Activated CD8-positive, alpha-beta memory T cell treated with anti-CD3 and anti-CD28 coated beads, Interleukin-2, amount 50 U/mL, for 4 hours (primary cell): ENCODE measurements at regions not wholly inside any gene's neighbourhood (a gene's known extent, or its start where the extent isn't known, plus 50 kb on each side); places are given as distances from the start of the nearest gene placed in this dataset.

Source experiments
- DNase-seq: peaks from one replicate; pipeline ENCODE4 v3.0.0-alpha.2; 2020

- no peak for DNase-seq
Observed at GRCh38 chr2:238963161-238963970, 115.5 kb downstream of the TWIST2 start.

DNA sequence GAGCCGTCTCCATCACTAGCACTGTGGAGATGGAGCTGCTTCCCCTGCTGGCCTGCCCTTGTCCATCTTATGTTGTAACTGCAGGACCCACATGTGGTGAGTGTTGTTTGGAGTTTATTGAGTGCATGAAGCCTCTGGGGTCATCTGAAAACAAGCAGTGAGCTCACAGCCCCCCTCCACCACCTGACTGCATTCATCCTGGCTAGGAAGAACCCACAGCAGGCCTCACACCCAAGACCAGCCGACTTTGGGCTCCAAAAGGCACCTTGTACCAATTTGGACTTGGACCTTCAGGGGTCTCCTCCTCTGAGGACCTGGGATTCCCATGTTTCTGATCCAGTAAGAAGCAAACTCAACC, 116.1 kb downstream of the TWIST2 start:
- no peak for DNase-seq

DNA sequence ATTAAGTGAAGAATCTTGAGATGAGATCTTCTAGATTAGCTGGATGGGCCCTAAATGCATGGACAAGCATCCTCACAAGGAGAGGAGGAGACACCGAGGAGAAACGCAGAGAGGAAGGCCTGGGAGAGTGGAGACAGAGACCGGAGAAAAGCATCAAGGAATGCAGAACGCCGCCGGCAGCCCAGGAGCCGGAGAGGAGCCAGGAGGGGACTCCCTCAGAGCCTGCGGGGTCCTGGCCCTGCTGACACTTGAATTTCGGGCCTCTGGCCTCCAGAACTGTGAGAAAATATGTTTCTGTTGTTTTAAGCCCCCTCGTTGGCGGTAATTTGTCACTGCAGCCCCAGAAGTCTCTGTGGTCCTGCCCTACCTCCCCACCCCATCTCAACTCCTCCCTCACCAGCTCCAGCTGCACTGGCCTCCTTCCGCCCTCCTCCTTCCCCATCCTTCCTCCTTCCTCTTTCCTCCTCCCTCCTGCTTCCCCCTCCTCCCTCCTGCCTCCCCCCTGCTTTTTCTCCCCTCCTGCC, 116.7 kb downstream of the TWIST2 start:
- no peak for DNase-seq

GRCh38 chr2:238965371-238966071, 117.6 kb downstream of the TWIST2 start:
- no peak for DNase-seq

- DNase-seq = no peak
Observed at GRCh38 chr2:238966072-238966937, 118.4 kb downstream of the TWIST2 start.

DNA sequence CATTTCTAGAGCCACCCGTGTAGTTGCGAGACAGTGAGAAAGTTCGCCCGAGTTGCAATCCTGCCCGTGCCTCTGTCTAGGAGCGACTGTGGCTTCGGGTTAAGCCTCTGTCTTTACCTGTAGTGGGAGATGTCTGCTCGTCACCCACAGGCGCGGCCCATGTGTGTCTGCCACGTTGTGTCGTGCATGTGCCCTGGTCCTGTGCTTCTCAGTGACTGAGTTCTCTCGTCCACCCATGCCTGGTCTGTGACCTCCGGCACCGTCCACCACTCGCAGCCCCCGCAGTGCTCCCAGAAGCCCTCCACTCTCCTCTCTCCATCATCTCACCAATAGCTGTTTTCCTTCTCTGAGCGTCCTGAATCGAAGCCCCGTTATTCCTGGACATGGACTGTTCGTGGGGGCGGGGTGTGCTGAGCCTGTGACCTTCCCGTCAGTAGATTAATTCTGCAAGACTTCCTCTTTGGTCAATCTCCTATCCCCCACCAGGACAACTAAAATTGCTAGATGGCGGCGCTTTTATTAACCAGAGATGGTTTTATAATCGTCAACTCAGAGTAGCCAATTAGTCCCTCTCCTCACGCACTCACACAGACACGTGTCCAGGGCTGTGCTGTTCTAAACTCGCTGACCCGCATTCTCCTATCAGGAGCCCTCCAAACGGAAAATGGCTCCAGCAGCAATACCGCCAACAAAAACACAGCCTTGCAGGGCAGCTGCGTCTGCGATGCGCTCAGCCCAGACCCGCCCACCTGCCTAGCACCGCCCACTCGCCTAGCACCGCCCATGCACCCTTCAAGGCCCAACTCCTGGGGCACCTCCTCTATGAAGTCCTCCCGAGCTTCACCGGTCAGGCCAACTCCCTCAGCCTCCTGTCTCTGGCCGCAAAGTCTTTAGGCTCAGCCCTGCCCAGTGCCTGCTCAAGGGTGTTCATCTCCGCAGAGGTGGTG, 119.4 kb downstream of the TWIST2 start:
- DNase-seq = no peak

GRCh38 chr2:238967978-238968360, 120.1 kb downstream of the TWIST2 start:
- DNase-seq = no peak

- no peak for DNase-seq
Observed at GRCh38 chr2:238968616-238969384, 120.9 kb downstream of the TWIST2 start.

DNA sequence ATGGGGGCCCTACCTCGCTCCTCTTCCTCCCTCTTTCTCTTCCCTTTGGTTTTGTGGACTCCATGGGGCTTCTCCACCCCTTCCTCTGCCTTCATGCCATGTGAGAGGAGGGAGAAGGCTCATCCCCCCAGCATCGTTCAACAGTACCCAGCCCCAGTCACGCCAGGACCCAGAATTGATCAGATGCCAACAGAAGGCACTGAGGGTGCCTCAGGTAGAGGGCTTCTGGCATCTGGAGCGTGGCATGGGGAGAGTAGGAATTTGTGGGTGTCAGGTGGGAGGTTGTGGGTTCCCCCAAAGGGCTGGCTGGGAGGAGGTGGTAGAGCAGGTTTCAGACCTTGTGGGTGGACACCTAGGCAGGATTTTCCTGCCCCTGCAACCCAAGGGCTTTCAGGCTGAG, 122.0 kb downstream of the TWIST2 start:
- no peak for DNase-seq

DNA sequence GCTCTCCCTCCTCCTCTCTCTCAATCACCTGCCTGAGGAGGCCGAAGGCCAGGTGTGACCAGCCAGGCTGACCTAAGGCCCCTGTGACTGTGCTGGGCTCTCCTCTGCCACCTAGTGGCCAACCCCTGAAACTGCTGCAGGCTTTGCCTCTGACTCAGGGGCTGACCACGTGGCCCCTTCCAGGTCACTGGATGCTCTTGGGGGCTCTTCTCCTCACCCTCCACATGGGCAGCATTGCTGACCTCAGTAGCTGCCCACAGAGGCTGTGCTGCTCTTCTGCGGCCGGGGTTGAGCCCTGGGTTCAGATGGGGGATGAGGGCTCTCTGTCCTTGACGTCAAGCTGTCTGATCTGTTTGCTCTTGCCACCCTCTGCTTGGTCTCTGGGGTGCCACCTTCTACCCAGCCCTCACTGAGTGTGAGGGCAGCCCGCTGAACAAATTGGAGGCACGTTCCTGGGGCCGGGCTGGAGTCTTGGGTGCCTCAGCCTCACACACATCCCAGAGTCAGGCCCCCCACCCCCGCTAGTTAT, 122.7 kb downstream of the TWIST2 start:
- DNase-seq = peak; percentile 47

DNA sequence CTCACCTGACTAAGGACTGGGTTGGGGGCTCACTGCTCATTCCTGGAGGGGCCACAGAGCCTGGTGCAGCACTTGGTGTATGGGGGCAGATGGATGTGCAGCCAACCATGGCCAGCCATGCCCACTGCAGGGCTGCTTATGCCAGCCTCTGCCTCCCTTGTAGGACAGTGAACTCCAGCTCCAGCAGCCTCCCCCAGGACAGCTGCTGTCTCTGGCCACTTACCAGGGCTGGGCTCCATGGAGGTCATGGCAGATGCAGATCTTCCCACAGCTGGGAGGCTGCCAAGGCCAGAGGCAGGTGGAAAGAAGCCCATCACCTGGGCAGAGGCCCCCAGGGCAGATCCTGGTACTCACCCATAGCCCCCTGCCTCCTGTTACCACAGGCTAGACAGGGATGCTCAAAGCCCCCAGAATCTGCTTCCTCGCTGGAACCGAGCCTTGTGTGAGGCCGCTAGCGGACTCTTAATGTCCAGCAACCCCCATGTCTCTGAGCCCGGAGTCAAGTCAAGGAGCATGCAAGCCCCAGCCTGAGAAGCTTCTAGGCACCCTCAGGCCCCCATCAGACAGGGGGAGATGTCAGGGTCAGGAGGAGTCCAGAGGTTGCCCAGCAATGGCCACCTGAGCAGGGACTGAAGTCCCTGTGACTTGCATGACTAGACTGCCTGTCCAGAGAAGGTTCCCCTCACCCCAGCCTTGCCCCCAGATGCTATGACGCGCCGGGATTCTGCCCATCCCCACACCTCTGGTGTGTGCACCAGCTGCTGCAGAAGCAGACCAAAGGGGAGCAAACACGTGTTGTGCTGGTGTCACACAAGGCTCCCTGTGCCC, 123.6 kb downstream of the TWIST2 start:
- no peak for DNase-seq

- no peak for DNase-seq
Observed at GRCh38 chr2:238972146-238972445, 124.2 kb downstream of the TWIST2 start.

DNA sequence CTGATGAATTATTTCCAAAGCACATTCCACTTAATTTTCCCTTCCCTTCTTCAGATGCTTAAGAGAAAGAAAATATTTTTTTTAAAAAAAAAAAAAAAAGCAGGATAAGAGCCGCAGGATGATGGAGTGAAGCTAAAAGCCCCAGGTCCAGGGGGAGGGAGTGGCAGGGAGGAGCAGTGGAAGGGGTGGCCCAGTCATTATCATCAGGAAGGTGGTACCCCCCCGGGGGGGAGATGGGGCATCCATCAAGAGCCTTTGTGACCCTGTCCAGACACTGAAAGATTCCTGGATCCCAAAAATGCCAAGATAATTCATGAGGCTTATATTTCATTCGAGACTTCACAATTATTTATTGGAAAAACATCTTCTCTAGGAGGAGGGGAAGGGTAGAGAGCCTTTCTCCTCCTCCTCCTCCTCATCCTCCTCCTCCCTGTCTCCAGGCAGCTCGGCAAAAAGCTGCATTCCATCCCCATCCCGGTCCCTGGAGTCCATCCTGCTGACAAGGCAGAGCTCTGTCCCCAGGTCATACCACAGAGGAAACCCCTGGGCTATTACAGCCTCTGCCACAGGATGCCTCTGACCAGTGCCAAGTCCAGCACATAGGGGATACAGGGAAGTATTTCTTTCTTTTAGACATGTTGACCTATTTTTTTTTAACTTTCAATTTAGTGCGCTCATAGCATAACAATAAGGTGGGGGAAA, 125.3 kb downstream of the TWIST2 start:
- no peak for DNase-seq

DNA sequence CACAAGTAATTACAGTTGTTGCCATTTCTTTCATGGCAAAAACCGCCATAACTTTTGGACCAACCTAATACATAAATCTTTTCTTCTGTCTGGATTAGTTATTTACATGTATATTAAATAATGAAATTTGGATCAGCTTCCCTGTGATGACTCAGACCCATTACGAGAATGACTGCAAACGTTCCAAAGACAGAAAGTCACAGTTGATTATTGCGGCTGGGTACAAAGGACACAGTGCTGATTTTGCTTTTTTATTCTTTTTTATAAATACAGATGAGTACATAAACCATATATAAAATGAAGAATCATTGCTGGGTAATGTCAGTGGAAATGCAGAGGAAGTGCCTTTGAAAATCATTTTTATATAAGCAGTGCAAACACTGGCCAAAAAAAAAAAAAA, 126.2 kb downstream of the TWIST2 start:
- DNase-seq = no peak

GRCh38 chr2:238974501-238975166, 126.7 kb downstream of the TWIST2 start:
- no peak for DNase-seq

- DNase-seq = no peak
Observed at GRCh38 chr2:238975408-238975807, 127.5 kb downstream of the TWIST2 start.

GRCh38 chr2:238978497-238978896, 130.6 kb downstream of the TWIST2 start:
- no peak for DNase-seq

DNA sequence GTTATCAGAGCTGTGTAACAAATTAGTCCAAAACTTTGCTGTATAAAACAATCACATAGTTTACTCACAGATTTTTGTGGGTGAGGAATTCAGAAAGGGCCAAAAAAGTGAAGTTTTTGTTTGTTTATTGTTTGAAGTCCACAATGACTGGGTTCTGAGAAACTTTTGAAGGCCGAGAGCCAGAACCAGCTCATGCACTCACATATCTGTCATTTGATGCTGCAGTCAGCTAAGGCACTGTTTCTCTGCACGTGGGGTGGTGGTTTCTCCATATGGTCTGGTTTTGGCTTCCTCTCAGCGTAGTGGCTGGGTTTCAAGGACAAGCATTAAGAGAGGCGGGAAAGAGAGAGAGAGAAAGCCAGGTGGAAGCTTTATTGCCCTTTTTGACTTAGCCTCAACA, 131.8 kb downstream of the TWIST2 start:
- no peak for DNase-seq
